Hepatocyte (in vitro differentiated cells): ENCODE measurements at regions not wholly inside any gene's neighbourhood (a gene's known extent, or its start where the extent isn't known, plus 50 kb on each side); places are given as distances from the start of the nearest gene placed in this dataset.

Experiments
- DNase-seq: peaks from one replicate; pipeline ENCODE4 v3.0.0-alpha.2; 2016; ENCODE audit warnings: low spot score
- H2AFZ ChIP-seq: fragments of 200-600 bp; sonication (generic); 2 replicates; pipeline ENCODE4 v1.6.0; 2016; ENCODE audit warnings: antibody characterized with exemption, mild to moderate bottlenecking
- H3K27ac ChIP-seq: fragments of 200-600 bp; sonication (generic); 2 replicates; pipeline ENCODE4 v1.5.1; 2016; ENCODE audit warnings: mild to moderate bottlenecking
- H3K27me3 ChIP-seq: fragments of 200-600 bp; sonication (generic); 2 replicates; pipeline ENCODE4 v1.6.1; 2016
- H3K36me3 ChIP-seq: fragments of 200-600 bp; sonication (generic); replicated peaks from 2 replicates; pipeline ENCODE4 v1.5.1; 2016; ENCODE audit warnings: low read depth; ENCODE audit not compliant: insufficient read depth
- H3K4me1 ChIP-seq: fragments of 200-600 bp; sonication (generic); 2 replicates; pipeline ENCODE4 v1.5.1; 2016; ENCODE audit warnings: mild to moderate bottlenecking, moderate library complexity; ENCODE audit not compliant: insufficient read depth
- H3K4me2 ChIP-seq: fragments of 200-600 bp; sonication (generic); 2 replicates; pipeline ENCODE4 v1.6.0; 2016
- H3K4me3 ChIP-seq: fragments of 200-600 bp; sonication (generic); 2 replicates; pipeline ENCODE4 v1.5.1; 2016; ENCODE audit warnings: mild to moderate bottlenecking
- H3K79me2 ChIP-seq: fragments of 200-600 bp; sonication (generic); 2 replicates; pipeline ENCODE4 v1.6.0; 2017; ENCODE audit warnings: mild to moderate bottlenecking
- H3K9me2 ChIP-seq: fragments of 200-600 bp; sonication (generic); replicated peaks from 2 replicates; pipeline ENCODE4 v1.6.0; 2017; ENCODE audit warnings: mild to moderate bottlenecking; ENCODE audit not compliant: insufficient read depth
- H3K9me3 ChIP-seq: fragments of 200-600 bp; sonication (generic); 2 replicates; pipeline ENCODE4 v1.5.1; 2016; ENCODE audit warnings: low read depth, mild to moderate bottlenecking
- H4K20me1 ChIP-seq: fragments of 200-600 bp; sonication (generic); 2 replicates; pipeline ENCODE4 v1.6.0; 2016; ENCODE audit warnings: mild to moderate bottlenecking; ENCODE audit not compliant: insufficient read depth, poor library complexity, severe bottlenecking
- EZH2 ChIP-seq: fragments of 200-600 bp; sonication (generic); IDR thresholded peaks from 2 replicates; pipeline ENCODE4 v1.6.1; 2016; ENCODE audit warnings: antibody characterized with exemption, mild to moderate bottlenecking, borderline replicate concordance
- EZH2phosphoT487 ChIP-seq: fragments of 200-600 bp; sonication (generic); IDR thresholded peaks from one replicate; pipeline ENCODE4 v1.6.1; 2018; ENCODE audit warnings: antibody characterized with exemption, mild to moderate bottlenecking, low read depth, moderate library complexity; ENCODE audit not compliant: unreplicated experiment, severe bottlenecking
- WGBS: methylation state at CpG from one replicate; pipeline ENCODE4 v1.1.6; 2016; ENCODE audit warnings: low lambda C conversion rate; ENCODE audit errors: missing lambda C conversion rate; 5-methylcytosine and 5-hydroxymethylcytosine counted together
- TF ChIP-seq, protein P1 (sequence below): fragments of 200-600 bp; sonication (generic); IDR thresholded peaks from 2 replicates; pipeline ENCODE4 v1.5.1; 2016; ENCODE audit warnings: antibody characterized with exemption, mild to moderate bottlenecking; ENCODE audit not compliant: poor library complexity

DNA sequence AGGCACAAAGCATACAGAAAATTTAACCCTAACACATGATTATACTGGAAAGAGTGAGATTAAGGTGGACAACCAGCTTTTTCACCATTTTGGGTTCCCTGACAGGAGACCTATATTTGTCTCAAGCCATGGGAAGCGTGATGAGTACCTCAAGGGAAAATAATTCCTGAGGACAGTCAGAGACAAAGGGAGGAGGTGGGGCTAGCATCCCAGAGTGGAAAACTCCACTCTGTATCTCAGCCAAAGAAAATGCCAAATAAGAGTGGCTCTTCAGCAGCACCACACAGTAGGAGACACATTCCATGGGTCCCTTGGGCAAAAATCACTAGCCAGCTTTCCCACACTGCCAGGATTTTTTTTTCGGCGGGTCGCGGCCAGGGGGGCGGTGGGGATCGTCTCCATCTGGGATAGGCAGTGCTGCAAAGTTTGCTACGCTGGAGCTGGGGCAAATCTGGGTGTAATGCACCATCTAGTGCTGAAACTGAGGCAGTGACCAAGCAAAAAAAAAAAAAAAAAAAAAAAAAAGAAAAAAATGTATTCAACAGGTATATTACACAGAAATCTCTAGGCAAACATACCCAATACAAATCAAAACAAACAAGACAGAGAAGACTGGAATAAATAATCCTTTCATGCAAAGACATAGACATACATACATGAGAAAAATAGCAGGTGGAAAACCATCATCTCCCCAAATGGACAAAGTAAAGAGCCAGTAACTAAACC, 77.3 kb upstream of the SLC35F1 start:
- Histone ChIP-seq H3K9me2 (no peaks in the 10 kb centered on the region), H3K4me3 (no peak overlapping the region), H2AFZ (peak overlapping the region; percentile 45), H3K4me2 (peak overlapping the region; percentile 74), H3K79me2 (no peaks in the 10 kb centered on the region), H4K20me1 (no peaks in the 10 kb centered on the region), H3K4me1 (no peaks in the 10 kb centered on the region), H3K9me3 (no peaks in the 10 kb centered on the region), H3K27me3 (no peaks in the 10 kb centered on the region), H3K27ac (no peak overlapping the region), H3K36me3 (no peaks in the 10 kb centered on the region)
- TF ChIP-seq, protein P1, sequence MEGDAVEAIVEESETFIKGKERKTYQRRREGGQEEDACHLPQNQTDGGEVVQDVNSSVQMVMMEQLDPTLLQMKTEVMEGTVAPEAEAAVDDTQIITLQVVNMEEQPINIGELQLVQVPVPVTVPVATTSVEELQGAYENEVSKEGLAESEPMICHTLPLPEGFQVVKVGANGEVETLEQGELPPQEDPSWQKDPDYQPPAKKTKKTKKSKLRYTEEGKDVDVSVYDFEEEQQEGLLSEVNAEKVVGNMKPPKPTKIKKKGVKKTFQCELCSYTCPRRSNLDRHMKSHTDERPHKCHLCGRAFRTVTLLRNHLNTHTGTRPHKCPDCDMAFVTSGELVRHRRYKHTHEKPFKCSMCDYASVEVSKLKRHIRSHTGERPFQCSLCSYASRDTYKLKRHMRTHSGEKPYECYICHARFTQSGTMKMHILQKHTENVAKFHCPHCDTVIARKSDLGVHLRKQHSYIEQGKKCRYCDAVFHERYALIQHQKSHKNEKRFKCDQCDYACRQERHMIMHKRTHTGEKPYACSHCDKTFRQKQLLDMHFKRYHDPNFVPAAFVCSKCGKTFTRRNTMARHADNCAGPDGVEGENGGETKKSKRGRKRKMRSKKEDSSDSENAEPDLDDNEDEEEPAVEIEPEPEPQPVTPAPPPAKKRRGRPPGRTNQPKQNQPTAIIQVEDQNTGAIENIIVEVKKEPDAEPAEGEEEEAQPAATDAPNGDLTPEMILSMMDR = peak; percentile 54
- TF ChIP-seq EZH2phosphoT487 (no peak), EZH2 (no peak)
- 2% methylated on average over 8 of the region's 8 CpGs for WGBS
- peak; percentile 65 for DNase-seq

DNA sequence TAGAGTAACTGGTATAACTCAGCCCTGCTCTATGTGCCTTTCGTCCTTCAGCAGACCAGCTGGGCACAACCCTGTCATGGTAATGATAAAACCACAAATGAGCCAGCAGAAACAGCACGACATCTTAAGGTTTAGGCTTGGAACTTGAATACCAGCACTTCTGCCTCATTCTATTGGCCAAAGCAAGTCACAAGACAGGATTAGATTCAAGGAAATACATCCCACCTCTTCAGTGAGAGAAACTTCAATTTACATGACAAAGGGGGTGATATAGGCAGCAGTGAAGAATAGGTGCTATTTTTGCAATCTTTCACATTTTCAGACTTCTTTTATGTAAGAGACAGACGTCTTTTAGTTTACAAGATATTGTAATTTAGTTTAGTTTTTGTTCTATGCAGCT, 69.8 kb upstream of the SLC35F1 start:
- 59% methylated on average over 3 of the region's 3 CpGs for WGBS
- Histone ChIP-seq H3K4me2 (no peak overlapping the region), H3K9me3 (no peaks in the 10 kb centered on the region), H3K9me2 (no peaks in the 10 kb centered on the region), H4K20me1 (no peaks in the 10 kb centered on the region), H3K27ac (no peak overlapping the region), H3K79me2 (no peaks in the 10 kb centered on the region), H3K36me3 (no peaks in the 10 kb centered on the region), H3K4me1 (no peaks in the 10 kb centered on the region), H3K27me3 (no peaks in the 10 kb centered on the region), H2AFZ (no peak overlapping the region), H3K4me3 (no peak overlapping the region)
- TF ChIP-seq, protein P1 = no peak
- no peak for TF ChIP-seq EZH2phosphoT487
- TF ChIP-seq EZH2 = no peak
- no peak for DNase-seq

DNA sequence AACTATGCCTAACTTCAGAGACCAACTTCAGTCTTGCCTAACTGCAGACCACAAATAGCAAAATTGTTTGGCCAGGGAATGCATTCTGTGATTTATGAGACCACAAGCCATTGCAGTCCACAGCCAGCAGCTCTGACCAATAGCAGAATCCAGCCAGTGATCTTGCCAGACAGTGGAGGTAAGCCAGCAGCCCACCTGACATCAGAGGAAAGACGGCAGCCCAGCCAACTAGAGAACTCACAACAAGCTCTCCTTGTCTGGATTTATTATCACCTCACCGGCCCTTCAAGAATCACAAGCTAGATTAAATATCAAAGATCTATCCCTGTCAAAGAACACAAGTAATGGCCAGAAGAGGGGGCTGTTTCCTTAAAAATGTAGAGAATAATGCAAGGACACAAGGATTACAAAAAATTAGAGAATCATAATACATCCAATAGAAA, 66.5 kb upstream of the SLC35F1 start:
- H3K27ac ChIP-seq = no peak overlapping the region
- no peaks in the 10 kb centered on the region for H3K27me3 ChIP-seq
- H3K4me2 ChIP-seq = no peak overlapping the region
- no peaks in the 10 kb centered on the region for H3K79me2 ChIP-seq
- TF ChIP-seq, protein P1 = peak; percentile 57
- no peak for TF ChIP-seq EZH2
- DNase-seq = peak; percentile 48
- no peaks in the 10 kb centered on the region for H3K4me1 ChIP-seq
- H3K9me3 ChIP-seq = no peaks in the 10 kb centered on the region
- no peak overlapping the region for H2AFZ ChIP-seq
- H3K4me3 ChIP-seq = no peak overlapping the region
- H4K20me1 ChIP-seq = no peaks in the 10 kb centered on the region
- H3K36me3 ChIP-seq = no peaks in the 10 kb centered on the region
- no peaks in the 10 kb centered on the region for H3K9me2 ChIP-seq
- 15% methylated on average over 2 of the region's 2 CpGs for WGBS

DNA sequence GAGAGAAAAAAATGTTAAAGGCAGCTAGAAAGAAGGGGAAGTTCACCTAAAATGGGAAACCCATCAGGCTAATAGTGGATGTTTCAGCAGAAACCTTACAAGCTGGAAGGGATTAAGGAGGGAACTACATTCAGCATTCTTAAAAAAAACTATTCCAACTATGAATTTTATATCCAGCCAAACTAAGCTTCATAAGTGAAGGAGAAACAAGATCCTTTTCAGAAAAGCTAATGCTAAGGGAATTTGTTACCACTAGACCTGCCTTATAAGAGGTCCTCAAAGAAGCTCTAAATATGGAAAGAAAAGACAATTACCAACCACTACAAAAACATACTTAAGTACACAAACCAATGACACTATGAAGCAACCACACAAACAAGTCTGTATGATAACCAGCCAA, 59.2 kb upstream of the SLC35F1 start:
- H3K4me3 ChIP-seq = no peak overlapping the region
- H3K27ac ChIP-seq = no peak overlapping the region
- H3K4me2 ChIP-seq = no peak overlapping the region
- H3K9me3 ChIP-seq = no peaks in the 10 kb centered on the region
- TF ChIP-seq, protein P1 = no peak
- TF ChIP-seq EZH2phosphoT487 = no peak
- TF ChIP-seq EZH2 = no peak
- H3K27me3 ChIP-seq = no peaks in the 10 kb centered on the region
- no peaks in the 10 kb centered on the region for H3K36me3 ChIP-seq
- no peaks in the 10 kb centered on the region for H3K9me2 ChIP-seq
- DNase-seq = no peak
- no peaks in the 10 kb centered on the region for H3K4me1 ChIP-seq
- H3K79me2 ChIP-seq = no peaks in the 10 kb centered on the region
- H2AFZ ChIP-seq = no peak overlapping the region
- H4K20me1 ChIP-seq = no peaks in the 10 kb centered on the region
